B cell (primary cell): ENCODE measurements at regions not wholly inside any gene's neighbourhood (a gene's known extent, or its start where the extent isn't known, plus 50 kb on each side); places are given as distances from the start of the nearest gene placed in this dataset.

ENCODE experiments used
- ATAC-seq: fragments of 200-7000 bp; cut with Tn5 transposase; one replicate; pipeline ENCODE4 v1.10.0; 2021; ENCODE audit warnings: low read depth, mild to moderate bottlenecking, moderate number of reproducible peaks, moderate library complexity
- CTCF ChIA-PET: fragments of 350-600 bp; sonication (Branson Sonifier 250); formaldehyde crosslinking; loops from one replicate; lab custom pipeline; 2021; ENCODE audit warnings: antibody characterized with exemption, inconsistent platforms; lab: Charles Lee
- POLR2A ChIA-PET: fragments of 350-600 bp; sonication (Branson Sonifier 250); formaldehyde crosslinking; loops from one replicate; lab custom pipeline; 2021; ENCODE audit warnings: antibody characterized with exemption; lab: Charles Lee
- DNase-seq: peaks from one replicate; pipeline ENCODE4 v3.0.0; 2013
- H2AFZ ChIP-seq: 2 replicates; pipeline ENCODE4 v1.6.1; 2012; ENCODE audit warnings: mild to moderate bottlenecking, low read depth, low read length; ENCODE audit not compliant: insufficient read depth, poor library complexity, severe bottlenecking
- H3K27ac ChIP-seq, 2 donors: 1 replicate in 1 of 2; 2 replicates in 1 of 2; pipeline ENCODE4 v1.5.1; 2012 to 2013; ENCODE audit warnings: low read length in 2 of 2, mild to moderate bottlenecking in 2 of 2, moderate library complexity in 1 of 2
- H3K27me3 ChIP-seq, 4 experiments: fragments of 200-600 bp in 1 of 4; sonication (generic) in 1 of 4; replicated peaks in 1 of 4; 1 replicate in 2 of 4; 2 replicates in 2 of 4; pipeline versions ENCODE4 v1.6.1 to v1.7.0; 2013 to 2016; ENCODE audit warnings: low read length in 3 of 4, mild to moderate bottlenecking in 2 of 4, mixed read lengths in 1 of 4, moderate library complexity in 1 of 4; ENCODE audit not compliant: insufficient read depth in 4 of 4, control insufficient read depth in 3 of 4; ENCODE audit errors: control extremely low read depth in 1 of 4
- H3K36me3 ChIP-seq, 2 experiments: replicated peaks in 1 of 2; 1 replicate in 1 of 2; 2 replicates in 1 of 2; pipeline versions ENCODE4 v1.6.1 to v1.7.1; 2013; ENCODE audit warnings: low read length in 1 of 2; ENCODE audit not compliant: insufficient read depth in 2 of 2, control insufficient read depth in 1 of 2; ENCODE audit errors: control extremely low read depth in 1 of 2, extremely low read depth in 1 of 2
- H3K4me1 ChIP-seq, 2 donors: fragments of 200-600 bp in 1 of 2; sonication (generic) in 1 of 2; 1 replicate in 1 of 2; 2 replicates in 1 of 2; pipeline versions ENCODE4 v1.5.1 to v1.6.1; 2013 to 2017; ENCODE audit warnings: low read length in 2 of 2; ENCODE audit not compliant: control insufficient read depth in 2 of 2, insufficient read depth in 2 of 2
- H3K4me2 ChIP-seq: replicated peaks from 2 replicates; pipeline ENCODE3; 2012; ENCODE audit warnings: mild to moderate bottlenecking, low read depth, low read length; ENCODE audit not compliant: poor library complexity, severe bottlenecking
- H3K4me3 ChIP-seq, 5 experiments: fragments of 200-600 bp in 1 of 5; sonication (generic) in 1 of 5; 1 replicate in 3 of 5; 2 replicates in 2 of 5; pipeline versions ENCODE4 v1.5.1 to v1.7.0; 2011 to 2016; ENCODE audit warnings: low read length in 4 of 5, mild to moderate bottlenecking in 4 of 5, low read depth in 2 of 5, control low read depth in 1 of 5, moderate library complexity in 1 of 5; ENCODE audit not compliant: insufficient read depth in 1 of 5; ENCODE audit errors: control extremely low read depth in 1 of 5, extremely low read depth in 1 of 5
- H3K79me2 ChIP-seq: fragments of 200-600 bp; sonication (generic); one replicate; pipeline ENCODE4 v1.6.0; 2016; ENCODE audit warnings: low read length; ENCODE audit not compliant: control insufficient read depth, insufficient read depth
- H3K9ac ChIP-seq: fragments of 200-600 bp; sonication (generic); 2 replicates; pipeline ENCODE4 v1.6.1; 2017; ENCODE audit warnings: mild to moderate bottlenecking, low read length, moderate library complexity
- H3K9me3 ChIP-seq, 3 donors: one replicate each; pipeline versions ENCODE4 v1.6.1 to v1.7.1; 2013; ENCODE audit warnings: low read length in 2 of 3; ENCODE audit not compliant: control insufficient read depth in 2 of 3, insufficient read depth in 1 of 3; ENCODE audit errors: control extremely low read depth in 1 of 3
- H4K20me1 ChIP-seq: 2 replicates; pipeline ENCODE4 v1.6.0; 2012; ENCODE audit warnings: mild to moderate bottlenecking, low read length; ENCODE audit not compliant: insufficient read depth, control insufficient read depth, poor library complexity, severe bottlenecking
- H3K27ac Mint-ChIP-seq: one replicate; pipeline ENCODE4 v1.8.0; 2021; ENCODE audit warnings: mixed read lengths
- H3K27me3 Mint-ChIP-seq: one replicate; pipeline ENCODE4 v1.8.0; 2021; ENCODE audit warnings: mixed read lengths
- H3K4me1 Mint-ChIP-seq: one replicate; pipeline ENCODE4 v1.8.0; 2021; ENCODE audit warnings: mixed read lengths
- H3K4me3 Mint-ChIP-seq: one replicate; pipeline ENCODE4 v1.8.0; 2021; ENCODE audit warnings: mixed read lengths
- H3K9me3 Mint-ChIP-seq: one replicate; pipeline ENCODE4 v1.8.0; 2022; ENCODE audit warnings: mixed read lengths; ENCODE audit not compliant: insufficient read depth
- EZH2 ChIP-seq: IDR thresholded peaks from 2 replicates; pipeline ENCODE4 v1.6.1; 2012; ENCODE audit warnings: borderline replicate concordance, low read depth, mild to moderate bottlenecking, moderate library complexity, low read length; ENCODE audit not compliant: insufficient read depth, poor library complexity, severe bottlenecking
- WGBS: methylation state at CpG from one replicate; pipeline ENCODE4 v1.1.5; 2013; ENCODE audit warnings: missing lambda C conversion rate; ENCODE audit not compliant: insufficient coverage; 5-methylcytosine and 5-hydroxymethylcytosine counted together
- intact Hi-C: fragments of 100-400 bp; cut with micrococcal nuclease; formaldehyde crosslinking; loops from one replicate; pipeline ENCODE4 v1.10.0; 2022
- TF ChIP-seq, protein P1 (sequence below): fragments of 200-600 bp; IDR thresholded peaks from one replicate; pipeline ENCODE4 v1.8.0; 2022; ENCODE audit warnings: antibody characterized with exemption, mild to moderate bottlenecking

DNA sequence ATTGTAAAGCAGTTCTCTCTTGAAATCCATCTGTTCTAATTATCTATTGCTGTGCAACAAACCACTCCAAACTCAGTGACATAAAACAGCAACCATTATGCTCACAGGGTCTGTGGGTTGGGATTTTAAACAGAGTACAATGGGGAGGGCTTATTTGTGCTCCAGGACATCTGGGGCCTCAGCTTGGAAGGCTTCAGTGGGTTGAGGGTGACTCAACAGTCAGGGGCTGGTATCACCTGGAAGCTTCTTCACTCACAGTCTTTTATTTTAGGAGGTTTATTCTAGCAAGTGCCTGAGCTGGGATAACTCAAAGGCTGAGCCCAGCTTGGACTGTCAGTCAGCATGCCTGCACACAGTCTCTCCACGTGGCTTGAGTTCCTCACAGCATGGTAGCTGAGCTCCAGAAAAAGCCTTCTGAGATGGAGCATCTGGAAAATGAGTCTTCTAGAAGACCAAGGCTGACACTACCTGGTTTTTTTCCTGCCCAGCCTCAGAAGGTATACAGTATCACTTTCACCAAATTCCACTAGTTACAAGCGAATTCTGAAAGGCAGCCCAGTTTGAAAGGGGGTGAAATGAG is 234.6 kb upstream of the ID4 start:
- H3K9ac ChIP-seq = no peak overlapping the region
- H3K4me1 ChIP-seq = no peaks in the 10 kb centered on the region
- no peak overlapping the region for H3K4me3 Mint-ChIP-seq
- POLR2A ChIA-PET = no interaction called here
- H3K9me3 Mint-ChIP-seq = no peaks in the 10 kb centered on the region
- H3K4me2 ChIP-seq = no peak overlapping the region
- ATAC-seq (no peak), DNase-seq (no peak)
- H2AFZ ChIP-seq = no peak overlapping the region
- WGBS = 58% methylated on average over 1 of the region's 2 CpGs
- CTCF ChIA-PET = no interaction called here
- no peaks in the 10 kb centered on the region for H3K36me3 ChIP-seq
- peaks cover 4% of the 10 kb centered on the region for H3K4me1 Mint-ChIP-seq
- peaks cover 0 to 8% (median 3%) of the 10 kb centered on the region in 3 donors for H3K9me3 ChIP-seq
- H3K27me3 ChIP-seq = no peaks in the 10 kb centered on the region
- TF ChIP-seq EZH2 = no peak
- TF ChIP-seq, protein P1, sequence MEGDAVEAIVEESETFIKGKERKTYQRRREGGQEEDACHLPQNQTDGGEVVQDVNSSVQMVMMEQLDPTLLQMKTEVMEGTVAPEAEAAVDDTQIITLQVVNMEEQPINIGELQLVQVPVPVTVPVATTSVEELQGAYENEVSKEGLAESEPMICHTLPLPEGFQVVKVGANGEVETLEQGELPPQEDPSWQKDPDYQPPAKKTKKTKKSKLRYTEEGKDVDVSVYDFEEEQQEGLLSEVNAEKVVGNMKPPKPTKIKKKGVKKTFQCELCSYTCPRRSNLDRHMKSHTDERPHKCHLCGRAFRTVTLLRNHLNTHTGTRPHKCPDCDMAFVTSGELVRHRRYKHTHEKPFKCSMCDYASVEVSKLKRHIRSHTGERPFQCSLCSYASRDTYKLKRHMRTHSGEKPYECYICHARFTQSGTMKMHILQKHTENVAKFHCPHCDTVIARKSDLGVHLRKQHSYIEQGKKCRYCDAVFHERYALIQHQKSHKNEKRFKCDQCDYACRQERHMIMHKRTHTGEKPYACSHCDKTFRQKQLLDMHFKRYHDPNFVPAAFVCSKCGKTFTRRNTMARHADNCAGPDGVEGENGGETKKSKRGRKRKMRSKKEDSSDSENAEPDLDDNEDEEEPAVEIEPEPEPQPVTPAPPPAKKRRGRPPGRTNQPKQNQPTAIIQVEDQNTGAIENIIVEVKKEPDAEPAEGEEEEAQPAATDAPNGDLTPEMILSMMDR = no peak
- H3K27ac ChIP-seq = no peak overlapping the region
- H3K79me2 ChIP-seq = no peaks in the 10 kb centered on the region
- H3K4me3 ChIP-seq = no peak overlapping the region
- intact Hi-C loops = no loop called here
- no peak overlapping the region for H3K27ac Mint-ChIP-seq
- no peaks in the 10 kb centered on the region for H4K20me1 ChIP-seq
- H3K27me3 Mint-ChIP-seq = no peaks in the 10 kb centered on the region

DNA sequence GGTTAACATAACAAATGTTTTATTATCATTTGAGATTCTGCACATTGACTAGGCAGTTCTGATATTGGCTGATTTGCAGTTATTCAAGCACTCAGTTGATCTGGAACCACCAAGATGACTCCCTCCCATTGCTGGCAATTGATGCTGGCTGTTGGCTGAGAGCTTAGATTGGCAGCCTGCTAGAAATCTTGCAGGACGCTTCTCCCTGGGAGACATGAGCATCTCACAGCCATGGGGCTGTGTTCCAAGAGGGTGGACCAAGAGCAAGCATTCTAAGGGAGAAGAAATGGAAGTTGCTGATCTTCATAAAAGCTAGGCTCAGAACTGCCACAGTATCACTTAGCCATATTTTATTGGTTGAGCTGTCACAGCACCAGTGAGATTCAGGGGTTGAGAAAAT is 233.4 kb upstream of the ID4 start:
- no peak overlapping the region for H3K27ac ChIP-seq
- H3K4me1 ChIP-seq = no peaks in the 10 kb centered on the region
- H3K4me3 ChIP-seq = no peak overlapping the region
- no peaks in the 10 kb centered on the region for H3K9me3 Mint-ChIP-seq
- no peaks in the 10 kb centered on the region for H4K20me1 ChIP-seq
- H2AFZ ChIP-seq = no peak overlapping the region
- DNase-seq (no peak), ATAC-seq (no peak)
- 83% methylated on average over 1 of the region's 1 CpG for WGBS
- no peak overlapping the region for H3K27ac Mint-ChIP-seq
- H3K9me3 ChIP-seq = peaks cover 0 to 7% (median 3%) of the 10 kb centered on the region in 3 donors
- no peaks in the 10 kb centered on the region for H3K36me3 ChIP-seq
- ChIA-PET POLR2A (no interaction called here), CTCF (no interaction called here)
- H3K4me3 Mint-ChIP-seq = no peak overlapping the region
- intact Hi-C loops = no loop called here
- no peaks in the 10 kb centered on the region for H3K4me1 Mint-ChIP-seq
- TF ChIP-seq, protein P1 = no peak
- no peak for TF ChIP-seq EZH2
- H3K4me2 ChIP-seq = no peak overlapping the region
- no peaks in the 10 kb centered on the region for H3K27me3 ChIP-seq
- no peak overlapping the region for H3K9ac ChIP-seq
- H3K79me2 ChIP-seq = no peaks in the 10 kb centered on the region
- H3K27me3 Mint-ChIP-seq = no peaks in the 10 kb centered on the region
